NCI-H2196 (cell line): ENCODE measurements at regions not wholly inside any gene's neighbourhood (a gene's known extent, or its start where the extent isn't known, plus 50 kb on each side); places are given as distances from the start of the nearest gene placed in this dataset.

Source experiments
- DNase-seq: peaks from one replicate; lab custom pipeline; 2025; ENCODE audit not compliant: unreplicated experiment; lab: John Stamatoyannopoulos, UW

DNA sequence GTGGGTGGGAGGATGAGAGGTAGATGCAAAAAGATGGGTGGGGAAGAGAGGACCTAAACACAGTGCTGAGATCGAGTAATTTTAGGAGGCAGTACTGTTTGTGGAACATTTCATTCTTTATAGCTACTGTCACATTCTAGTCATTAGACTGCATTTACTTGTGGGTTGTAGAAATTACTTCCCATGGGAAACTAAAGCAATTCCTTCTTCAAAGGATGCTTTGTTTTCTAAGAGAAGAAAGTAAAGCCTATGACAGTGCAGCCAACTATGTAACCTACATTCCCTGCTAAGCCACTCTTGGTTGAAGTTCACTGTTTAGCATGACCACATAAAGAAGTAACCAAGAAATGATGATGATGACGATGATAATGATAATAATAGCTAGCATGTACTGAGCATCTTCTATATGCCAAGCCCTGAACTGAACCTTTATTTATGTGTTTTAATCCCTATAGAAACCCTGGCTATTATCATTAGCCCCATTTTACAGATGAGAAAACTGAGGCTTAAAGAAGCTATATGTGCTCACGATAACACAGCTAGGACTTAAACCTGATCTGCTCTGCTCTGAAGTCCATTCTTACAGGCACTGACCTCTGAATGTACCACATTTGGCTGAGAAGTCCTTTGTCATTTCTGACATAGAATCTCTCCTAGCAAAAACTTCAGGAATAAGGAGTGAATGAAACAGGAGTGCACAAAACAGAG, 114.5 kb upstream of the KIT start:
- DNase-seq = no peak

DNA sequence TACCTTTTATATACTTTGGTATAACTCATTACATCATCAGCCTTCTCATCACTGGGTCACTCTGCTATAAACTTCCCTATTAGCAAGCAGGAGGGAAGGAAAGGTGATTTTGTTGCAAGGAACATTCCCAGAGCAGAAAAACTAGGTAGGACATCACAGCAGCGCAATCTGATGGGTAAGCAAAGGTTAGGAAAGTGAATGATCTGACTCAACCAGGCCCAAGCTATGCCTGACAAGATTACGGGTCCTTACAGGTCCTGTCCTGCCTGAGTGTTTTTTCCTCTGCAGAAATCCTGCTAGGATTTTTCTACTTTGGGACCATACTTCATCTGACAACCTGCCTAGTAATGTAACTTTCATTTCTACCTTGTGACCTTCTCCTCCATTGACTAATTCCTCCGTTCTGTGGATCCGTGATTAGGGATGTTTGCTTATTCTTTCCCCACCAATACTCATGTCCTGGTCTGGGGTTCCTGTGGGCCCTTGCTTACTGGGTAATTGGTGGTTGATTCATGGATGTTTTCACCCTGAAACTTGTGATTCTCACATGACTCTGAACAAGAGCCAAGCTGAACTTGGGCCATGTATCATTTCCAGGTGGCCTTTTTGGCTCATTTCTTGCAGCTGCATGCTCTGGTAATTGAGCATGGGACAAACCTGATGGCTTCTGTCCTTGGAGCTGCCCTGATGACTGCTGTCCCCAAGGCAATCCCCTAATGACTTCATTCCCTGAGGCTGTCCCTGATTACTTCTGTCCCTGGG, 111.9 kb upstream of the KIT start:
- DNase-seq = no peak

DNA sequence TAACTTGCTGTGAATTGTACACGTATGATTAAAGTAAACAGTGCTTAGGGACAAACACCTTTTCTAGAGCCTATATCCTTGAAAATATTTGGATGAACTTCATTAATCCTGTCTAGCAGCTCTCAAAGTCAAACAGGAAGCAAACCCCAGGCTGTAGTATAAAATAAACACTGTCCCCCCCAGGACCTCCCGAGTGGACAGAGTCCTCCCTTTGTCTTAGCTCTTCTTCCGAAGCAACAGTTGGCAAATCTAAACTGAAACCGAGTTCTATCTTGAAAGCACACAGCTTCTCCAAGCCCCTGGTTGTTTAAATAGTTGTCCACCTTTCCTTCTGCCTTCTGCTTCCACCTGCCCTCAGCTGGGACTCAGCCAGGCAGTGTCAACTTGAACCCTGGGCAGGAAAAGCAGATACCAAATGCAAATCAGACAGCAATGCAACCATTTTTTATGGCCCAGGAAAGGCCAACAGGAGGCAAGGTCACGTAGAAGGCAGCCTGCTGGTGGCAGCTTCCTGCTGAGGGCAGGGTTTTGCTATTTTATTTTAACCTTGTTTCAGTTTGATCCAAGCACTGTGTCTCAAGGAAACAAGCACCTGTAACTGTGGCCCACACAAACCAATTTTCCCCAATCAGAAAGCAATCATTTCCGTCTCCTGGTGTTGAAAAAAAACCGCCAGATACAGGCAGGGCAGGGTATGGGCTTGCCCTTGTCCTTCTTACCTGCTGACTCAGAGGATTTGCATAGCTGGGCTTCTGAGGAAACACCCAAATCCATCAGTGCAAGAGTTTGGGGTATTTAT, 110.3 kb upstream of the KIT start:
- peak; percentile 8 for DNase-seq

GRCh38 chr4:54548098-54548620, 109.6 kb upstream of the KIT start:
- no peak for DNase-seq

DNA sequence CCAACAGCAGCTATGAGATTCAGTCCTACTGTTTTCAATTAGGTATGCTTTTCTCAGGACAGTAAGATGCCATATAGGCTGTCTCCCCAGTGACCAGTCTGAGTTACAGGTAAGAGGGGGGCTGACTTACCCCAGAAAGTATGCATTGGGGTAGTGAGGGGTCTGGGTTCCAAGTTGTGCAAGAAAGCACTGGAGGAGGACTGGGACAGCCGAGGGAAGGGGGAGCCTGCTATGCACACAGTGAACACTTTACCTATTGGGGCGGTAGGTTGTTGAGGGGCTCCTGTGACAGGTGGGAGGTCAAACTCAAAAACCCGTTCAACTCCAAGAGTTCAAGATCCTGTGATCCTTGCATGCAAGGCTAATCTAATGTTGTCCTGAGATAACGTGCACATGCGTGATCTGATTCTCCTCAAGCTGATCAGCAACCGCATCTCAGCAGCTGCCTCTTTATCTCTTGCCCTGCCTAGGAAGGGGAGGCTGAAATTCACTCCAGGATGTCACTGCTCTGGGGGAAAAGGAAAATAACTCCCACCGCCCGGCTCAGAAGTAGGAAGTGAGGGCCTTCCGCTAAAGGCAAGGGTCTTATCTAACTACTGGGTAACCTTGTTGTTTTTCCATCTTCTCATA, 108.8 kb upstream of the KIT start:
- DNase-seq = no peak

DNA sequence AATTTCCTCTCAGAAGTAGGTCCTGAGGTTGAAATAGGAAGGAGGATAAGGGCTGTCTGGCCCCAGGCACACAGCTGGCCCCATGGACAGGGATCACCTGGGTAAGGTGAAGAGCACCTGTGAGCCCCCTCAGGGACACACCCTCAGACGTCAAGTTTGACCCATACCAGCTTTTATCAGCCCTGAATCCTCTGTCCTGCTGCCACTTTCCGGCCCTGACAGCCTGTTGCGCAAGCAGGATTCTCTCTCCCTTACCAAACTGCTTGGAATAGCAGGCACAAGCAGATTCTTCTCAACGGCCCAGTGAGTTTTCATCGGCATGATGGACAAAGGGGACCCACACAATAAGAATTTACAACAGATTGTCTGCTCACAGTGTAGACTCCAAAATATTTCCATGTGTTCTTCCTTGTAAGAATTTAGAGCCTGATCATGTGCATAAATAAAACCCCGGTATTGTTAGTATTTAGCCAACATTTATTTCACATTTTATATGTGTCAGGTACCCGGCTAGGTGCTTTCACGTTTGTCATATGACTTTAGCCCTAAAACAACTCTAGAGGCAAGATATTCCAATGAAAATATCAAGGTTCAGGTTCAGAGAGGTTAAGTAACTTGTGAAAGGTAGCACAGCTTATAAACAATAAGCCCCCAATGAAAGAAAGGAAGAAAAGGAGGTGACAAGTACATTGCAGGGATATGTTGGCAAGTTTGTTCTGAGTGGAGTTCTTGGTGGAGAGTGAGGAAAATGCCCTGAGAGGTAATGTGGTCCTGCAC, 107.2 kb upstream of the KIT start:
- DNase-seq = no peak

GRCh38 chr4:54553001-54553400, 104.8 kb upstream of the KIT start:
- no peak for DNase-seq

- DNase-seq = no peak
Measured at GRCh38 chr4:54554339-54554990, 103.3 kb upstream of the KIT start.

- no peak for DNase-seq
Measured at GRCh38 chr4:54556051-54556450, 101.7 kb upstream of the KIT start.

- no peak for DNase-seq
Measured at GRCh38 chr4:54556587-54556986, 101.2 kb upstream of the KIT start.

DNA sequence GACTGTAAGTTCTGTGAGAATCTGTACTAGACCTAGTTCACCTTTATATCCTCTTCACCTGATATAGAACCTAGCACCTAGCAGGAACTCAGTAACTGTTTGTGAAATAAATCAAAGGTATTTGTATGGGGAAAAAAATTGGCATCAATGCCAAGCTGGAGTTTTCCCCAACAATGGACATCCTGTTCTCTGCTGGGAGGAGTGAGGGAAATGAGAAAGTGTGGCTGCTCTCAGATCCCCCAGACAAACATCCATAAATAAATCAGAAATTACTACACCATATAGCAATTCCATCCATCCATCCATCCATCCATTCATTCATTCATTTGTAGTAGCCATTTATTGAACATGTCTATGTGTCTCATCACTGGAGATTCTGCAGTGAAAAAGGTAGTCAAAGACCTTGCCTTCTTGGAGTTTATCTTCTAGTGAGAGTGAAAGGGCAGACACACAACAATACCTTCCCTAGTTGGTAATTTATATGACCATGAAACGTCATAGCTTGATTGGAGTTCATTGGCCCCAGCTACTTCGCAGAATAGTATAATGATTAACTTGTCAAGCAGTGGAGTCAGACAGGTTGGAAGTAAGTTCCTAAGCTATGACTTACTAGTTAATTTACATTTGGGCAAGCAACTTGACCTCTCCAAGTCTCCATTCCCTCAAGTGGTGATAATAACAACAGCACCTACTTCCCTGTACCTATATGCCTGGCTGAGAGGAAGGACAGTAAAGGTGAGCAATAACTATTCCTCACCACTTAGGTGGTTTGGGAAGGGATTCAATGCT, 98.7 kb upstream of the KIT start:
- no peak for DNase-seq

- DNase-seq = no peak
Measured at GRCh38 chr4:54560513-54560912, 97.2 kb upstream of the KIT start.

- no peak for DNase-seq
Measured at GRCh38 chr4:54561940-54562339, 95.8 kb upstream of the KIT start.

DNA sequence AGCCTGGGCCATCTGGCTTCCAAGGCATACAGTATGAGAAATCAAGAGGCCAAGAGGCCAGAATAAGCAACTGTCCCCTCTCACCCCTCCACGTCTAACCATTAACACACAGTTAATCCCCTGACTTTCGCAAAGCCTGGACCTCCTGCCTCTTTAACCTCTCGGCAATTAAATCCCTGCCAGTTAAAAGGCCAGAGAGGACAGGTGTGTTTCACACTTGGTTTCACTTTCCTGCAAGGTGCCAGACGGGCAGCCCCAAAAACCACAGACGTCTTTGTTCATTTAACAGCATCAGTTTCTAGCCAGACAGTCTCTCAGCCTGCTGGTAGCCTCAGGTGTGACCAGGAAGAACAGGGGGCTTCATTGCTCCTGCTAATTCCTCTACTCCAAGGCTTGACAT, 91.1 kb upstream of the KIT start:
- DNase-seq = peak; percentile 32

GRCh38 chr4:54567327-54567726, 90.4 kb upstream of the KIT start:
- DNase-seq = no peak

DNA sequence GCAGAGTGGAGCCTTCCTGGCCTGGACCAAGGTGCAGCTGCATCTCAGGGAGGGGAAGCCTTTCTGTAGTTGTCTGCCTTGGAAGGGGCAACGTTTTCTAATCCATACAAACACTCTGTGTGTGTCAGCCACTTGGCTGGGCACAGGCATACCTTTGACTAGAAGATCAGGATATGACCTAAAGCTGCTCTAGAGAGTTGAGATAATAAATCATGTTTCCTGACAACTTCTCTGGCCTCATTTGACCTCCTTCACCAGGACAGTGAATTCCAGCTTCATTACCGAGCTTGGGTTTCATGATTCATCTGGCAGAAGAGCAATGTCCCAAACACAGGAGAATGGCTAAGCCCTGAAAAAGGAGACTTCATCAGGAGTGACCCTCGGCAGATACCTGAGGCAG, 89.6 kb upstream of the KIT start:
- DNase-seq = no peak

- no peak for DNase-seq
Measured at GRCh38 chr4:54570822-54571221, 86.9 kb upstream of the KIT start.

GRCh38 chr4:54571293-54572151, 86.2 kb upstream of the KIT start:
- no peak for DNase-seq
